ENCODE measurements at regions not wholly inside any gene's neighbourhood (a gene's known extent, or its start where the extent isn't known, plus 50 kb on each side); places are given as distances from the start of the nearest gene placed in this dataset.

- Histone ChIP-seq H3K9ac (ENCODE audit: low read length) (no peak overlapping the region), H3K9me3 (ENCODE audit: control insufficient read depth in 1 of 2, insufficient read depth in 1 of 2, low read depth in 1 of 2, low read length in 2 of 2) (no peaks in the 10 kb centered on the region), H3K36me3 (ENCODE audit: control insufficient read depth in 1 of 2, insufficient read depth in 2 of 2, low read length in 2 of 2) (no peaks in the 10 kb centered on the region), H2AFZ (ENCODE audit: low read depth, low read length, poor library complexity, severe bottlenecking) (no peak overlapping the region), H3K4me2 (ENCODE audit: low read length) (no peak overlapping the region), H3K4me1 (ENCODE audit: control insufficient read depth in 1 of 2, insufficient read depth in 2 of 2, low read length in 2 of 2) (0 out of 4 replicates have a peak, but pooled peaks cover 0 to 3% of the 10 kb centered on the region in 2 experiments), H3K27ac (ENCODE audit: low read depth, low read length) (no peak overlapping the region), H3K9me2 (ENCODE audit: insufficient read depth) (no peaks in the 10 kb centered on the region), H4K20me1 (ENCODE audit: insufficient read depth) (no peaks in the 10 kb centered on the region), H3K79me2 (ENCODE audit: insufficient read depth, low read length) (no peaks in the 10 kb centered on the region), H3K27me3 (ENCODE audit: insufficient read depth, low read length) (no peaks in the 10 kb centered on the region), H3K4me3 (replicated peaks in 1 of 2; ENCODE audit: low read depth in 1 of 2, low read length in 2 of 2) (no peak overlapping the region)
- DNase-seq (ENCODE audit: low read depth, low spot score) (no peak), ATAC-seq (no peak)
- intact Hi-C loops (cut with micrococcal nuclease) = loop anchor here (1.0 to 10.0 kb wide), 2 partner anchors 690 to 1293 kb away; partner anchors contain the start of gene HLX
- ChIA-PET POLR2A (no interaction called here), CTCF (no interaction called here), RAD21 (ENCODE audit: low non-redundant PET in 1 of 2, low total read pairs in 2 of 2, uncharacterized antibody in 2 of 2, unreplicated experiment in 2 of 2) (no interaction called here)
- no TSS peak for BruUV-seq (replicated peaks)
- TF ChIP-seq SRF (IDR thresholded peaks at IDR 0.05; ENCODE audit: low read depth) = no peak
- TF ChIP-seq ELF1 (IDR thresholded peaks at IDR 0.05; ENCODE audit: borderline replicate concordance, low read depth) = no peak
- TF ChIP-seq EGR1 (IDR thresholded peaks at IDR 0.05; ENCODE audit: low read depth) = no peak
- TF ChIP-seq POLR2A (IDR thresholded peaks at IDR 0.05; ENCODE audit: borderline replicate concordance, extremely low read depth, insufficient read depth, insufficient read length) = no peak
- no peak for TF ChIP-seq EZH2 (IDR thresholded peaks at IDR 0.05)
- no peak for TF ChIP-seq SIN3A (IDR thresholded peaks at IDR 0.05; ENCODE audit: low read depth)
- no peak for TF ChIP-seq FOSL1 (IDR thresholded peaks at IDR 0.05; ENCODE audit: low read depth)
Measured at GRCh38 chr1:222167896-222168295, 380.0 kb downstream of the HHIPL2 start.

DNA sequence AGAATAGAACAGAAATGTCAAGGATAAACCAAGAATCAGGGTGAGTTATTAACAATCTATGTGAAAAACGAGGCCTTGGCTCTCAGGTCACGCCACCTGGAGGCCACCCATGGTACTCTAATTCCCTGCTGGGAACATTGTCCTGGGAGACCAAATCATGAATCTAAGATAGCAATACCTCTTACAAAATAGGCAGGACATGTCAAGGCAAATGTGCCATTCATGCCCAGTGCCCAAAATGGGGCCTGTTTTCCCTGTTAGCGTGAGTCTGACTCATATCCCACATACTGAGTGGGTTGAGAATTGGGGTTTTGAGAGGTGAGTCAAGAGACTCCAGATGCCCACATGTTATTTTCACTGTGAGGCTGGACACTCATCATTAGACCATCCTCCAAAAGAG, 380.8 kb downstream of the HHIPL2 start:
- Histone ChIP-seq H3K36me3 (ENCODE audit: control insufficient read depth in 1 of 2, insufficient read depth in 2 of 2, low read length in 2 of 2) (no peaks in the 10 kb centered on the region), H3K4me1 (ENCODE audit: control insufficient read depth in 1 of 2, insufficient read depth in 2 of 2, low read length in 2 of 2) (0 out of 4 replicates have a peak, but pooled peaks cover 0 to 3% of the 10 kb centered on the region in 2 experiments), H3K79me2 (ENCODE audit: insufficient read depth, low read length) (no peaks in the 10 kb centered on the region), H3K9me2 (ENCODE audit: insufficient read depth) (no peaks in the 10 kb centered on the region), H4K20me1 (ENCODE audit: insufficient read depth) (no peaks in the 10 kb centered on the region), H3K9me3 (ENCODE audit: control insufficient read depth in 1 of 2, insufficient read depth in 1 of 2, low read depth in 1 of 2, low read length in 2 of 2) (no peaks in the 10 kb centered on the region), H3K4me3 (replicated peaks in 1 of 2; ENCODE audit: low read depth in 1 of 2, low read length in 2 of 2) (no peak overlapping the region), H2AFZ (ENCODE audit: low read depth, low read length, poor library complexity, severe bottlenecking) (no peak overlapping the region), H3K27me3 (ENCODE audit: insufficient read depth, low read length) (no peaks in the 10 kb centered on the region), H3K4me2 (ENCODE audit: low read length) (no peak overlapping the region), H3K9ac (ENCODE audit: low read length) (no peak overlapping the region), H3K27ac (ENCODE audit: low read depth, low read length) (no peak overlapping the region)
- DNase-seq (ENCODE audit: low read depth, low spot score) (peak; percentile 35), ATAC-seq (peak; percentile 80)
- ChIA-PET POLR2A (no interaction called here), CTCF (no interaction called here), RAD21 (ENCODE audit: low non-redundant PET in 1 of 2, low total read pairs in 2 of 2, uncharacterized antibody in 2 of 2, unreplicated experiment in 2 of 2) (no interaction called here)
- intact Hi-C loops (cut with micrococcal nuclease) = loop anchor here (1.0 to 10.0 kb wide), 2 partner anchors 689 to 1292 kb away; partner anchors contain the start of gene HLX
- no TSS peak for BruUV-seq (replicated peaks)
- no peak for TF ChIP-seq POLR2A (IDR thresholded peaks at IDR 0.05; ENCODE audit: borderline replicate concordance, extremely low read depth, insufficient read depth, insufficient read length)
- TF ChIP-seq FOSL1 (IDR thresholded peaks at IDR 0.05; ENCODE audit: low read depth) = 0 out of 2 replicates have a peak, but pooled peaks have one; percentile 4
- TF ChIP-seq, protein P1, sequence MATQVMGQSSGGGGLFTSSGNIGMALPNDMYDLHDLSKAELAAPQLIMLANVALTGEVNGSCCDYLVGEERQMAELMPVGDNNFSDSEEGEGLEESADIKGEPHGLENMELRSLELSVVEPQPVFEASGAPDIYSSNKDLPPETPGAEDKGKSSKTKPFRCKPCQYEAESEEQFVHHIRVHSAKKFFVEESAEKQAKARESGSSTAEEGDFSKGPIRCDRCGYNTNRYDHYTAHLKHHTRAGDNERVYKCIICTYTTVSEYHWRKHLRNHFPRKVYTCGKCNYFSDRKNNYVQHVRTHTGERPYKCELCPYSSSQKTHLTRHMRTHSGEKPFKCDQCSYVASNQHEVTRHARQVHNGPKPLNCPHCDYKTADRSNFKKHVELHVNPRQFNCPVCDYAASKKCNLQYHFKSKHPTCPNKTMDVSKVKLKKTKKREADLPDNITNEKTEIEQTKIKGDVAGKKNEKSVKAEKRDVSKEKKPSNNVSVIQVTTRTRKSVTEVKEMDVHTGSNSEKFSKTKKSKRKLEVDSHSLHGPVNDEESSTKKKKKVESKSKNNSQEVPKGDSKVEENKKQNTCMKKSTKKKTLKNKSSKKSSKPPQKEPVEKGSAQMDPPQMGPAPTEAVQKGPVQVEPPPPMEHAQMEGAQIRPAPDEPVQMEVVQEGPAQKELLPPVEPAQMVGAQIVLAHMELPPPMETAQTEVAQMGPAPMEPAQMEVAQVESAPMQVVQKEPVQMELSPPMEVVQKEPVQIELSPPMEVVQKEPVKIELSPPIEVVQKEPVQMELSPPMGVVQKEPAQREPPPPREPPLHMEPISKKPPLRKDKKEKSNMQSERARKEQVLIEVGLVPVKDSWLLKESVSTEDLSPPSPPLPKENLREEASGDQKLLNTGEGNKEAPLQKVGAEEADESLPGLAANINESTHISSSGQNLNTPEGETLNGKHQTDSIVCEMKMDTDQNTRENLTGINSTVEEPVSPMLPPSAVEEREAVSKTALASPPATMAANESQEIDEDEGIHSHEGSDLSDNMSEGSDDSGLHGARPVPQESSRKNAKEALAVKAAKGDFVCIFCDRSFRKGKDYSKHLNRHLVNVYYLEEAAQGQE (IDR thresholded peaks at IDR 0.05; ENCODE audit: low read depth) = no peak
- TF ChIP-seq, protein P2, sequence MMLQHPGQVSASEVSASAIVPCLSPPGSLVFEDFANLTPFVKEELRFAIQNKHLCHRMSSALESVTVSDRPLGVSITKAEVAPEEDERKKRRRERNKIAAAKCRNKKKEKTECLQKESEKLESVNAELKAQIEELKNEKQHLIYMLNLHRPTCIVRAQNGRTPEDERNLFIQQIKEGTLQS (IDR thresholded peaks at IDR 0.05) = no peak
- TF ChIP-seq CEBPB (IDR thresholded peaks at IDR 0.05; ENCODE audit: low read depth) = no peak
- no peak for TF ChIP-seq SP1 (IDR thresholded peaks at IDR 0.05; ENCODE audit: low read depth)
- TF ChIP-seq MAX (IDR thresholded peaks at IDR 0.05) = no peak
- TF ChIP-seq EZH2 (IDR thresholded peaks at IDR 0.05) = no peak
- TF ChIP-seq ZFX (IDR thresholded peaks at IDR 0.05) = no peak
- TF ChIP-seq, protein P3, sequence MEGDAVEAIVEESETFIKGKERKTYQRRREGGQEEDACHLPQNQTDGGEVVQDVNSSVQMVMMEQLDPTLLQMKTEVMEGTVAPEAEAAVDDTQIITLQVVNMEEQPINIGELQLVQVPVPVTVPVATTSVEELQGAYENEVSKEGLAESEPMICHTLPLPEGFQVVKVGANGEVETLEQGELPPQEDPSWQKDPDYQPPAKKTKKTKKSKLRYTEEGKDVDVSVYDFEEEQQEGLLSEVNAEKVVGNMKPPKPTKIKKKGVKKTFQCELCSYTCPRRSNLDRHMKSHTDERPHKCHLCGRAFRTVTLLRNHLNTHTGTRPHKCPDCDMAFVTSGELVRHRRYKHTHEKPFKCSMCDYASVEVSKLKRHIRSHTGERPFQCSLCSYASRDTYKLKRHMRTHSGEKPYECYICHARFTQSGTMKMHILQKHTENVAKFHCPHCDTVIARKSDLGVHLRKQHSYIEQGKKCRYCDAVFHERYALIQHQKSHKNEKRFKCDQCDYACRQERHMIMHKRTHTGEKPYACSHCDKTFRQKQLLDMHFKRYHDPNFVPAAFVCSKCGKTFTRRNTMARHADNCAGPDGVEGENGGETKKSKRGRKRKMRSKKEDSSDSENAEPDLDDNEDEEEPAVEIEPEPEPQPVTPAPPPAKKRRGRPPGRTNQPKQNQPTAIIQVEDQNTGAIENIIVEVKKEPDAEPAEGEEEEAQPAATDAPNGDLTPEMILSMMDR (IDR thresholded peaks at IDR 0.05 in 2 of 3, conservative IDR thresholded peaks at IDR 0.05 in 1 of 3; ENCODE audit: borderline replicate concordance in 1 of 3, insufficient read depth in 1 of 3, low read depth in 2 of 3, low read length in 2 of 3) = peak; percentile 47 to 85 (median 79); a peak in 5 of 6 replicates
- no peak for TF ChIP-seq ELF1 (IDR thresholded peaks at IDR 0.05; ENCODE audit: borderline replicate concordance, low read depth)
- no peak for TF ChIP-seq JUND (IDR thresholded peaks at IDR 0.05)

Measured in HCT116 (cell line).